HG02763 (cell line): ENCODE measurements at regions not wholly inside any gene's neighbourhood (a gene's known extent, or its start where the extent isn't known, plus 50 kb on each side); places are given as distances from the start of the nearest gene placed in this dataset.
"Not testable (repeated sequence)": the region's sequence is repeated elsewhere in the genome, so short reads cannot be mapped to it uniquely, and the experiment has no call there.

ENCODE experiments used
- ATAC-seq: cut with Tn5 transposase; IDR thresholded peaks from one replicate; pipeline ENCODE4 v1.9.1; 2021; ENCODE audit warnings: mild to moderate bottlenecking, moderate library complexity; ENCODE audit not compliant: unreplicated experiment

- no peak for ATAC-seq
Observed at GRCh38 chr15:96170979-96171739, 159.3 kb upstream of the NR2F2 start.

GRCh38 chr15:96171853-96172296 lies 158.6 kb upstream of the NR2F2 start:
- ATAC-seq = no peak

- ATAC-seq = no peak
Observed at GRCh38 chr15:96172417-96172816, 158.1 kb upstream of the NR2F2 start.

- ATAC-seq = no peak
Observed at GRCh38 chr15:96176831-96177230, 153.7 kb upstream of the NR2F2 start.

- ATAC-seq = no peak
Observed at GRCh38 chr15:96177279-96177678, 153.2 kb upstream of the NR2F2 start.

- ATAC-seq = no peak
Observed at GRCh38 chr15:96180087-96180748, 150.3 kb upstream of the NR2F2 start.

- no peak for ATAC-seq
Observed at GRCh38 chr15:96181217-96181616, 149.3 kb upstream of the NR2F2 start.

- ATAC-seq = no peak
Observed at GRCh38 chr15:96181873-96182301, 148.6 kb upstream of the NR2F2 start.

GRCh38 chr15:96182736-96183513 lies 147.6 kb upstream of the NR2F2 start:
- ATAC-seq = no peak

GRCh38 chr15:96183514-96183850 lies 147.0 kb upstream of the NR2F2 start:
- no peak for ATAC-seq

- ATAC-seq = no peak
Observed at GRCh38 chr15:96183867-96184266, 146.6 kb upstream of the NR2F2 start.

GRCh38 chr15:96184297-96184696 lies 146.2 kb upstream of the NR2F2 start:
- no peak for ATAC-seq

- ATAC-seq = no peak
Observed at GRCh38 chr15:96186105-96186504, 144.4 kb upstream of the NR2F2 start.

GRCh38 chr15:96187341-96188305 lies 142.9 kb upstream of the NR2F2 start:
- no peak for ATAC-seq

GRCh38 chr15:96197721-96198120 lies 132.8 kb upstream of the NR2F2 start:
- no peak for ATAC-seq

- no peak for ATAC-seq
Observed at GRCh38 chr15:96199111-96199510, 131.4 kb upstream of the NR2F2 start.

GRCh38 chr15:96200357-96200967 lies 130.0 kb upstream of the NR2F2 start:
- ATAC-seq = no peak

- no peak for ATAC-seq
Observed at GRCh38 chr15:96201696-96202095, 128.8 kb upstream of the NR2F2 start.

GRCh38 chr15:96205588-96205987 lies 124.9 kb upstream of the NR2F2 start:
- ATAC-seq = not testable (repeated sequence)

GRCh38 chr15:96207377-96208006 lies 123.0 kb upstream of the NR2F2 start:
- no peak for ATAC-seq
